ENCODE measurements at regions not wholly inside any gene's neighbourhood (a gene's known extent, or its start where the extent isn't known, plus 50 kb on each side); places are given as distances from the start of the nearest gene placed in this dataset.

DNA sequence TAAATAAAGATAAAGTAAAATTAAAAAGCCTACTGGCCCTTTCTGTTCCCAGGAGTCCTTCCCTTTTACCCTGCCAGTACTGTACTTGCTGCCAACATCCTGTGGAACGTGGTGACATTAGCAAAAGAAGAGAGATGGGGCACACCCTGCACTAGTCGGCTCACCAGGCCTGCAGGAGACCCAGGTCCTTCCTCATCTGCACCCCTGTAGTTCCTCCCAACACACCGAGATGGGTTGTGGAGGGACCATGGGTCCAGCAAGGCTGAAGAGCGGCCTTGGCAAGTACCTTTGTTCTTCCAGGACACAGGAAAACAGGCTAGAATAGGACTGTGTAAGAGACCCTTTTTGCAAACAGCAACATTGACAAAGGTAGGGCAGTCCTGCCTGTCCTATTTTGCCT is 98.7 kb upstream of the TMPRSS2 start:
- TF ChIP-seq CTCF (IDR thresholded peaks at IDR 0.05; ENCODE audit: unreplicated experiment), result no peak
- H3K27me3 Mint-ChIP-seq, result peaks cover 2% of the 10 kb centered on the region
- no peaks in the 10 kb centered on the region for H3K36me3 Mint-ChIP-seq (ENCODE audit: insufficient read depth)
- H3K4me3 Mint-ChIP-seq (ENCODE audit: low read depth), result no peak overlapping the region
- no peak overlapping the region for H3K27ac Mint-ChIP-seq
- no peak for DNase-seq (ENCODE audit: low spot score, unreplicated experiment)
- no peaks in the 10 kb centered on the region for H3K9me3 Mint-ChIP-seq (ENCODE audit: low read depth)
- peaks cover 12% of the 10 kb centered on the region for H3K4me1 Mint-ChIP-seq (ENCODE audit: low read depth)

GRCh38 chr21:41605934-41606285 is 98.0 kb upstream of the TMPRSS2 start:
- TF ChIP-seq CTCF (IDR thresholded peaks at IDR 0.05; ENCODE audit: unreplicated experiment), result no peak
- Mint-ChIP-seq H3K27me3 (peaks cover 2% of the 10 kb centered on the region), H3K4me3 (ENCODE audit: low read depth) (no peak overlapping the region), H3K27ac (no peak overlapping the region), H3K4me1 (ENCODE audit: low read depth) (peaks cover 12% of the 10 kb centered on the region), H3K36me3 (ENCODE audit: insufficient read depth) (no peaks in the 10 kb centered on the region), H3K9me3 (ENCODE audit: low read depth) (no peaks in the 10 kb centered on the region)
- no peak for DNase-seq (ENCODE audit: low spot score, unreplicated experiment)

- Mint-ChIP-seq H3K27ac (no peak overlapping the region), H3K36me3 (ENCODE audit: insufficient read depth) (no peaks in the 10 kb centered on the region), H3K4me1 (ENCODE audit: low read depth) (peaks cover 12% of the 10 kb centered on the region), H3K9me3 (ENCODE audit: low read depth) (no peaks in the 10 kb centered on the region), H3K4me3 (ENCODE audit: low read depth) (no peak overlapping the region), H3K27me3 (peaks cover 2% of the 10 kb centered on the region)
- no peak for TF ChIP-seq CTCF (IDR thresholded peaks at IDR 0.05; ENCODE audit: unreplicated experiment)
- DNase-seq (ENCODE audit: low spot score, unreplicated experiment), result no peak
Measured at GRCh38 chr21:41605178-41605933, 97.4 kb upstream of the TMPRSS2 start.

DNA sequence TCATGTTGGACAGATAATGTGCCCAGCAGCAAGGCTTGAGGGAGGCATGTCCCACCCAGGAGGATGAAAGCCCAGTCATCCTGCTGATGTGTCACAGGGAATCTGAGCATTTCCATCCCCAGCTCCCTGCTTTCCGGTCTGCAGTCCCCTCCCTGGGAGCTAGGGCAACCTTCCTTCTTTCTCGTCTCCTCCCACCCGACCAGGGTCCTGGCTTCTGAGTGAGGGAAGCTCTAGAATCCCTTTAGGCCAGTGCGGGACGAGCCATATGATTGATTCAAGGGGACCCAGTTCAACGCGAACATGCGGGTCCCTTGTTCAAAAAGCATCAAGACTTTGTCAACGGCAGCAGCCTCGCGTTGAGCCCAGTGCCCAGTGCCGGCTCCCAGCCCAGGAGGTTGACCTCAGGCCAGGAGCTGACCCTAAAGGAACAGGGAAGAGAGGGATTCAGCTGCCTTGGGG is 96.7 kb upstream of the TMPRSS2 start:
- peak overlapping the region; percentile 40 for H3K27ac Mint-ChIP-seq
- no peaks in the 10 kb centered on the region for H3K9me3 Mint-ChIP-seq (ENCODE audit: low read depth)
- TF ChIP-seq CTCF (IDR thresholded peaks at IDR 0.05; ENCODE audit: unreplicated experiment), result no peak
- H3K36me3 Mint-ChIP-seq (ENCODE audit: insufficient read depth), result no peaks in the 10 kb centered on the region
- no peak for DNase-seq (ENCODE audit: low spot score, unreplicated experiment)
- peaks cover 9% of the 10 kb centered on the region for H3K4me1 Mint-ChIP-seq (ENCODE audit: low read depth)
- H3K4me3 Mint-ChIP-seq (ENCODE audit: low read depth), result no peak overlapping the region
- H3K27me3 Mint-ChIP-seq, result peaks cover 2% of the 10 kb centered on the region

GRCh38 chr21:41603476-41603875 is 95.5 kb upstream of the TMPRSS2 start:
- peaks cover 9% of the 10 kb centered on the region for H3K4me1 Mint-ChIP-seq (ENCODE audit: low read depth)

More at GRCh38 chr21:41603476-41603875, 95.5 kb upstream of the TMPRSS2 start:
- Mint-ChIP-seq H3K9me3 (ENCODE audit: low read depth) (no peaks in the 10 kb centered on the region), H3K27me3 (peaks cover 2% of the 10 kb centered on the region), H3K36me3 (ENCODE audit: insufficient read depth) (no peaks in the 10 kb centered on the region), H3K27ac (no peak overlapping the region), H3K4me3 (ENCODE audit: low read depth) (no peak overlapping the region)
- no peak for TF ChIP-seq CTCF (IDR thresholded peaks at IDR 0.05; ENCODE audit: unreplicated experiment)
- no peak for DNase-seq (ENCODE audit: low spot score, unreplicated experiment)
